KMS-11 (cell line): ENCODE measurements at regions not wholly inside any gene's neighbourhood (a gene's known extent, or its start where the extent isn't known, plus 50 kb on each side); places are given as distances from the start of the nearest gene placed in this dataset.

Experiments
- H2AFZ ChIP-seq: fragments of 200-600 bp; sonication (generic); 2 replicates; pipeline ENCODE4 v1.6.1; 2016; ENCODE audit warnings: antibody characterized with exemption, mixed run types, low read depth
- H3K27ac ChIP-seq: fragments of 200-600 bp; sonication (generic); 2 replicates; pipeline ENCODE4 v1.6.1; 2016; ENCODE audit warnings: mild to moderate bottlenecking, mixed run types
- H3K27me3 ChIP-seq: fragments of 200-600 bp; sonication (generic); 2 replicates; pipeline ENCODE4 v1.6.1; 2017; ENCODE audit warnings: mild to moderate bottlenecking, low read depth, mixed run types, moderate library complexity; ENCODE audit not compliant: insufficient read depth
- H3K36me3 ChIP-seq: fragments of 200-600 bp; sonication (generic); 2 replicates; pipeline ENCODE4 v1.6.1; 2017; ENCODE audit warnings: mild to moderate bottlenecking, mixed run types; ENCODE audit not compliant: insufficient read depth
- H3K4me1 ChIP-seq: fragments of 200-600 bp; sonication (generic); 2 replicates; pipeline ENCODE4 v1.6.1; 2016; ENCODE audit warnings: mild to moderate bottlenecking, low read depth, mixed run types; ENCODE audit not compliant: poor library complexity, severe bottlenecking
- H3K4me2 ChIP-seq: fragments of 200-600 bp; sonication (generic); 2 replicates; pipeline ENCODE4 v1.7.0; 2016; ENCODE audit warnings: mild to moderate bottlenecking, mixed run types
- H3K4me3 ChIP-seq: fragments of 200-600 bp; sonication (generic); IDR thresholded peaks from 2 replicates; pipeline ENCODE4 v1.6.1; 2017; ENCODE audit warnings: low read depth, low read length, mixed read lengths; ENCODE audit not compliant: insufficient read depth
- H3K79me2 ChIP-seq: fragments of 200-600 bp; sonication (generic); 2 replicates; pipeline ENCODE4 v1.6.1; 2016; ENCODE audit warnings: low read depth, mixed run types; ENCODE audit not compliant: insufficient read depth
- H3K9ac ChIP-seq: fragments of 200-600 bp; sonication (generic); 2 replicates; pipeline ENCODE4 v1.6.1; 2016; ENCODE audit warnings: mild to moderate bottlenecking, mixed run types
- H4K20me1 ChIP-seq: fragments of 200-600 bp; sonication (generic); 2 replicates; pipeline ENCODE4 v1.6.1; 2016; ENCODE audit warnings: mild to moderate bottlenecking, mixed run types; ENCODE audit not compliant: insufficient read depth
- CTCF ChIP-seq: fragments of 200-600 bp; sonication (generic); conservative IDR thresholded peaks from 2 replicates; pipeline ENCODE4 v1.6.1; 2017; ENCODE audit warnings: low read depth, mild to moderate bottlenecking, antibody characterized with exemption, low read length, moderate library complexity, mixed read lengths

- no peak overlapping the region for H3K4me3 ChIP-seq
- TF ChIP-seq CTCF, result no peak
- no peaks in the 10 kb centered on the region for H4K20me1 ChIP-seq
These were observed 442.9 kb downstream of the AASDHPPT start for GRCh38 chr11:106520146-106520912.

GRCh38 chr11:106520920-106521319 lies 443.5 kb downstream of the AASDHPPT start:
- Histone ChIP-seq H3K36me3 (no peaks in the 10 kb centered on the region), H3K4me1 (no peaks in the 10 kb centered on the region), H3K27ac (no peak overlapping the region), H3K79me2 (no peaks in the 10 kb centered on the region), H3K4me3 (no peak overlapping the region), H3K9ac (no peak overlapping the region), H2AFZ (no peak overlapping the region), H3K4me2 (no peak overlapping the region), H3K27me3 (no peaks in the 10 kb centered on the region), H4K20me1 (no peaks in the 10 kb centered on the region)
- no peak for TF ChIP-seq CTCF

More at GRCh38 chr11:106520146-106520912, 442.9 kb downstream of the AASDHPPT start:
- Histone ChIP-seq H3K27me3 (no peaks in the 10 kb centered on the region), H2AFZ (no peak overlapping the region), H3K4me2 (no peak overlapping the region), H3K4me1 (no peaks in the 10 kb centered on the region), H3K79me2 (no peaks in the 10 kb centered on the region), H3K36me3 (no peaks in the 10 kb centered on the region), H3K9ac (no peak overlapping the region), H3K27ac (no peak overlapping the region)

GRCh38 chr11:106523171-106523570 lies 445.7 kb downstream of the AASDHPPT start:
- H4K20me1 ChIP-seq, result no peaks in the 10 kb centered on the region
- H3K79me2 ChIP-seq, result no peaks in the 10 kb centered on the region
- no peak for TF ChIP-seq CTCF
- no peak overlapping the region for H3K4me3 ChIP-seq
- H3K4me1 ChIP-seq, result no peaks in the 10 kb centered on the region
- no peak overlapping the region for H2AFZ ChIP-seq
- H3K27me3 ChIP-seq, result no peaks in the 10 kb centered on the region
- H3K9ac ChIP-seq, result no peak overlapping the region
- no peak overlapping the region for H3K4me2 ChIP-seq
- no peaks in the 10 kb centered on the region for H3K36me3 ChIP-seq
- no peak overlapping the region for H3K27ac ChIP-seq

- H2AFZ ChIP-seq, result no peak overlapping the region
- no peaks in the 10 kb centered on the region for H3K36me3 ChIP-seq
- H3K27ac ChIP-seq, result no peak overlapping the region
- H3K4me1 ChIP-seq, result no peaks in the 10 kb centered on the region
- no peak overlapping the region for H3K4me2 ChIP-seq
- no peak overlapping the region for H3K9ac ChIP-seq
- TF ChIP-seq CTCF, result no peak
- H3K79me2 ChIP-seq, result no peaks in the 10 kb centered on the region
- no peak overlapping the region for H3K4me3 ChIP-seq
- no peaks in the 10 kb centered on the region for H4K20me1 ChIP-seq
- H3K27me3 ChIP-seq, result no peaks in the 10 kb centered on the region
These were observed 446.5 kb downstream of the AASDHPPT start for GRCh38 chr11:106523921-106524320.
